ENCODE measurements at regions not wholly inside any gene's neighbourhood (a gene's known extent, or its start where the extent isn't known, plus 50 kb on each side); places are given as distances from the start of the nearest gene placed in this dataset.

GRCh38 chr2:2619995-2620394 lies 288.9 kb upstream of the MYT1L start:
- Histone ChIP-seq H3K79me2 (ENCODE audit: low read length) (no peaks in the 10 kb centered on the region), H3F3A (ENCODE audit: insufficient read depth, low read length) (no peaks in the 10 kb centered on the region), H3K27ac (ENCODE audit: low read length) (no peak overlapping the region), H3K4me3 (ENCODE audit: low read length) (no peak overlapping the region), H3K9ac (ENCODE audit: low read length) (no peak overlapping the region), H4K20me1 (ENCODE audit: insufficient read depth, low read length) (no peaks in the 10 kb centered on the region), H3K9me2 (replicated peaks; ENCODE audit: insufficient read depth, low read length) (no peaks in the 10 kb centered on the region), H3K4me2 (ENCODE audit: low read depth, low read length) (no peak overlapping the region), H3K4me1 (ENCODE audit: low read length) (no peaks in the 10 kb centered on the region), H3K36me3 (replicated peaks; ENCODE audit: insufficient read depth, low read length) (no peaks in the 10 kb centered on the region), H3K27me3 (replicated peaks; ENCODE audit: insufficient read depth, low read length) (no peaks in the 10 kb centered on the region), H3K9me3 (replicated peaks; ENCODE audit: insufficient read depth, low read length) (no peaks in the 10 kb centered on the region), H2AFZ (ENCODE audit: low read length) (no peak overlapping the region)
- DNase-seq, result no peak
- TF ChIP-seq CTCF (IDR thresholded peaks at IDR 0.05; ENCODE audit: low read length), result no peak

- Histone ChIP-seq H3K4me3 (ENCODE audit: low read length) (no peak overlapping the region), H3K9ac (ENCODE audit: low read length) (no peak overlapping the region), H3K36me3 (replicated peaks; ENCODE audit: insufficient read depth, low read length) (no peaks in the 10 kb centered on the region), H3K9me3 (replicated peaks; ENCODE audit: insufficient read depth, low read length) (no peaks in the 10 kb centered on the region), H3K27ac (ENCODE audit: low read length) (no peak overlapping the region), H2AFZ (ENCODE audit: low read length) (no peak overlapping the region), H4K20me1 (ENCODE audit: insufficient read depth, low read length) (no peaks in the 10 kb centered on the region), H3K9me2 (replicated peaks; ENCODE audit: insufficient read depth, low read length) (no peaks in the 10 kb centered on the region), H3K4me2 (ENCODE audit: low read depth, low read length) (0 out of 2 replicates have a peak overlapping the region, but pooled peaks have one; percentile 54), H3K27me3 (replicated peaks; ENCODE audit: insufficient read depth, low read length) (no peaks in the 10 kb centered on the region), H3F3A (ENCODE audit: insufficient read depth, low read length) (no peaks in the 10 kb centered on the region), H3K4me1 (ENCODE audit: low read length) (no peaks in the 10 kb centered on the region), H3K79me2 (ENCODE audit: low read length) (no peaks in the 10 kb centered on the region)
- TF ChIP-seq EZH2 (optimal IDR thresholded peaks at IDR 0.05; ENCODE audit: low read depth, low read length), result no peak
- no peak for TF ChIP-seq CTCF (IDR thresholded peaks at IDR 0.05; ENCODE audit: low read length)
- no peak for TF ChIP-seq EZH2phosphoT487 (IDR thresholded peaks at IDR 0.05; ENCODE audit: low read length)
- DNase-seq, result no peak
Measured at GRCh38 chr2:2614452-2614851, 283.4 kb upstream of the MYT1L start.

- no peaks in the 10 kb centered on the region for H3F3A ChIP-seq (ENCODE audit: insufficient read depth, low read length)
- no peaks in the 10 kb centered on the region for H3K27me3 ChIP-seq (replicated peaks; ENCODE audit: insufficient read depth, low read length)
- H3K4me1 ChIP-seq (ENCODE audit: low read length), result no peaks in the 10 kb centered on the region
- H3K36me3 ChIP-seq (replicated peaks; ENCODE audit: insufficient read depth, low read length), result no peaks in the 10 kb centered on the region
- no peak overlapping the region for H3K9ac ChIP-seq (ENCODE audit: low read length)
- H3K79me2 ChIP-seq (ENCODE audit: low read length), result no peaks in the 10 kb centered on the region
- H3K4me3 ChIP-seq (ENCODE audit: low read length), result peak overlapping the region; percentile 42
- TF ChIP-seq EZH2 (optimal IDR thresholded peaks at IDR 0.05; ENCODE audit: low read depth, low read length) (no peak), EZH2phosphoT487 (IDR thresholded peaks at IDR 0.05; ENCODE audit: low read length) (no peak), CTCF (IDR thresholded peaks at IDR 0.05; ENCODE audit: low read length) (no peak)
- H4K20me1 ChIP-seq (ENCODE audit: insufficient read depth, low read length), result no peaks in the 10 kb centered on the region
- H3K9me3 ChIP-seq (replicated peaks; ENCODE audit: insufficient read depth, low read length), result no peaks in the 10 kb centered on the region
- no peaks in the 10 kb centered on the region for H3K9me2 ChIP-seq (replicated peaks; ENCODE audit: insufficient read depth, low read length)
- H3K4me2 ChIP-seq (ENCODE audit: low read depth, low read length), result peak overlapping the region; percentile 54; the same call in 1 of the 2 replicates
- H2AFZ ChIP-seq (ENCODE audit: low read length), result peak overlapping the region; percentile 63
- no peak overlapping the region for H3K27ac ChIP-seq (ENCODE audit: low read length)
- DNase-seq, result peak; percentile 86
Measured at GRCh38 chr2:2613279-2614199, 282.5 kb upstream of the MYT1L start.

All from MM.1S (cell line).